HCT116 (cell line): ENCODE measurements at regions not wholly inside any gene's neighbourhood (a gene's known extent, or its start where the extent isn't known, plus 50 kb on each side); places are given as distances from the start of the nearest gene placed in this dataset.

Experiments used
- ATAC-seq: fragments of 200-7000 bp; cut with Tn5 transposase; 2 replicates; pipeline ENCODE4 v1.9.1; 2020; ENCODE audit warnings: mild to moderate bottlenecking, moderate library complexity
- BruUV-seq: library from RNA; stranded (reverse); fragments of 400-500 nt; replicated peaks from 2 replicates; lab custom pipeline; 2021; lab: Mats Ljungman, UMichigan
- CTCF ChIA-PET: fragments of 300-600 bp; sonication (Branson Sonifier 250); formaldehyde crosslinking; loops from one replicate; lab custom pipeline; 2021; ENCODE audit warnings: antibody characterized with exemption; lab: Charles Lee
- POLR2A ChIA-PET: fragments of 300-600, 350-600 bp; sonication (Branson Sonifier 250); formaldehyde crosslinking; loops from one replicate; lab custom pipeline; 2021; ENCODE audit warnings: antibody characterized with exemption; lab: Charles Lee
- RAD21 ChIA-PET, 2 experiments: fragments of 300-600 bp; sonication (Branson Sonifier 250); formaldehyde crosslinking; loops; one replicate each; lab custom pipeline; 2023; ENCODE audit warnings: low total read pairs in 2 of 2; ENCODE audit not compliant: uncharacterized antibody in 2 of 2, unreplicated experiment in 2 of 2, low non-redundant PET in 1 of 2; lab: Charles Lee
- DNase-seq: peaks from one replicate; pipeline ENCODE4 v3.0.0-alpha.2; 2010; ENCODE audit warnings: low read depth, low spot score
- H2AFZ ChIP-seq: fragments of 200-600 bp; shearing (Covaris generic), sonication (generic); 2 replicates; pipeline ENCODE4 v1.6.1; 2017; ENCODE audit warnings: low read depth, mixed run types, mixed read lengths, antibody characterized with exemption, low read length; ENCODE audit not compliant: poor library complexity, severe bottlenecking
- H3K27ac ChIP-seq: 2 replicates; pipeline ENCODE4 v1.5.1; 2012; ENCODE audit warnings: low read depth, low read length
- H3K27me3 ChIP-seq: fragments of 200-600 bp; sonication (generic); 2 replicates; pipeline ENCODE4 v1.6.1; 2016; ENCODE audit warnings: mixed run types, low read length, mixed read lengths; ENCODE audit not compliant: insufficient read depth
- H3K36me3 ChIP-seq, 2 experiments: fragments of 200-500 bp in 1 of 2; fragments of 200-600 bp in 1 of 2; sonication (Bioruptor generic) in 1 of 2; sonication (generic) in 1 of 2; 2 replicates each; pipeline versions ENCODE4 v1.5.1 to v1.6.1; 2014 to 2016; ENCODE audit warnings: low read length in 2 of 2, inconsistent platforms in 1 of 2, mixed read lengths in 1 of 2, mixed run types in 1 of 2; ENCODE audit not compliant: insufficient read depth in 2 of 2, control insufficient read depth in 1 of 2
- H3K4me1 ChIP-seq, 2 experiments: fragments of 200-600 bp in 1 of 2; sonication (generic) in 1 of 2; 2 replicates each; pipeline versions ENCODE4 v1.5.1 to v1.6.1; 2012 to 2017; ENCODE audit warnings: low read length in 2 of 2, inconsistent platforms in 1 of 2, mild to moderate bottlenecking in 1 of 2, mixed read lengths in 1 of 2, mixed run types in 1 of 2, moderate library complexity in 1 of 2; ENCODE audit not compliant: insufficient read depth in 2 of 2, control insufficient read depth in 1 of 2
- H3K4me2 ChIP-seq: fragments of 200-600 bp; sonication (generic); 2 replicates; pipeline ENCODE4 v1.6.1; 2017; ENCODE audit warnings: mixed run types, low read length, mixed read lengths
- H3K4me3 ChIP-seq, 2 experiments: fragments of 200-600 bp in 1 of 2; sonication (generic) in 1 of 2; replicated peaks in 1 of 2; 2 replicates each; pipeline ENCODE4 v1.5.1; 2011 to 2016; ENCODE audit warnings: low read length in 2 of 2, control low read depth in 1 of 2, low read depth in 1 of 2, mild to moderate bottlenecking in 1 of 2, mixed read lengths in 1 of 2, mixed run types in 1 of 2
- H3K79me2 ChIP-seq: fragments of 200-600 bp; sonication (generic); 2 replicates; pipeline ENCODE4 v1.6.1; 2017; ENCODE audit warnings: mild to moderate bottlenecking, mixed run types, low read length, moderate library complexity, mixed read lengths; ENCODE audit not compliant: insufficient read depth
- H3K9ac ChIP-seq: fragments of 200-600 bp; sonication (generic); 2 replicates; pipeline ENCODE4 v1.6.1; 2016; ENCODE audit warnings: low read length, mixed read lengths
- H3K9me2 ChIP-seq: fragments of 200-600 bp; sonication (generic), shearing (Covaris generic); 2 replicates; pipeline ENCODE4 v1.6.1; 2017; ENCODE audit warnings: mixed run types, mild to moderate bottlenecking, moderate library complexity; ENCODE audit not compliant: insufficient read depth
- H3K9me3 ChIP-seq, 2 experiments: fragments of 200-500 bp in 1 of 2; fragments of 200-600 bp in 1 of 2; sonication (Bioruptor generic) in 1 of 2; sonication (generic) in 1 of 2; 2 replicates each; pipeline ENCODE4 v1.6.1; 2014 to 2017; ENCODE audit warnings: low read length in 2 of 2, mixed read lengths in 2 of 2, inconsistent platforms in 1 of 2, low read depth in 1 of 2, mild to moderate bottlenecking in 1 of 2, mixed run types in 1 of 2, moderate library complexity in 1 of 2; ENCODE audit not compliant: control insufficient read depth in 1 of 2, insufficient read depth in 1 of 2
- H4K20me1 ChIP-seq: fragments of 200-600 bp; sonication (generic), shearing (Covaris generic); 2 replicates; pipeline ENCODE4 v1.6.1; 2017; ENCODE audit warnings: mixed run types, mild to moderate bottlenecking, moderate library complexity; ENCODE audit not compliant: insufficient read depth
- CBX3 ChIP-seq: IDR thresholded peaks from 2 replicates; pipeline ENCODE4 v1.6.1; 2012; ENCODE audit warnings: low read depth
- CEBPB ChIP-seq: IDR thresholded peaks from 2 replicates; pipeline ENCODE4 v1.6.1; 2012; ENCODE audit warnings: low read depth
- EGR1 ChIP-seq: IDR thresholded peaks from 2 replicates; pipeline ENCODE4 v1.6.1; 2012; ENCODE audit warnings: low read depth
- ELF1 ChIP-seq: IDR thresholded peaks from 2 replicates; pipeline ENCODE4 v1.6.1; 2012; ENCODE audit warnings: low read depth, borderline replicate concordance
- FOSL1 ChIP-seq: IDR thresholded peaks from 2 replicates; pipeline ENCODE4 v1.6.1; 2012; ENCODE audit warnings: low read depth
- JUND ChIP-seq: IDR thresholded peaks from 2 replicates; pipeline ENCODE4 v1.6.1; 2012
- MAX ChIP-seq: IDR thresholded peaks from 2 replicates; pipeline ENCODE4 v1.6.1; 2012
- POLR2A ChIP-seq: IDR thresholded peaks from 2 replicates; pipeline ENCODE4 v1.7.0; 2011; ENCODE audit warnings: borderline replicate concordance; ENCODE audit not compliant: insufficient read depth, insufficient read length; ENCODE audit errors: extremely low read depth
- POLR2AphosphoS5 ChIP-seq: IDR thresholded peaks from 2 replicates; pipeline ENCODE4 v1.6.1; 2011; ENCODE audit warnings: mild to moderate bottlenecking, low read depth, low read length, moderate library complexity
- RAD21 ChIP-seq: IDR thresholded peaks from 2 replicates; pipeline ENCODE4 v1.6.1; 2012; ENCODE audit warnings: low read depth, mild to moderate bottlenecking
- REST ChIP-seq: IDR thresholded peaks from 2 replicates; pipeline ENCODE4 v1.6.1; 2012; ENCODE audit warnings: low read depth
- SIN3A ChIP-seq: IDR thresholded peaks from 2 replicates; pipeline ENCODE4 v1.6.1; 2012; ENCODE audit warnings: low read depth
- SP1 ChIP-seq: IDR thresholded peaks from 2 replicates; pipeline ENCODE4 v1.6.1; 2012; ENCODE audit warnings: low read depth
- SRF ChIP-seq: IDR thresholded peaks from 2 replicates; pipeline ENCODE4 v1.6.1; 2012; ENCODE audit warnings: low read depth
- TCF7L2 ChIP-seq: IDR thresholded peaks from 2 replicates; pipeline ENCODE4 v1.7.0; 2011; ENCODE audit warnings: borderline replicate concordance, inconsistent platforms; ENCODE audit not compliant: insufficient read depth, insufficient read length; ENCODE audit errors: extremely low read depth
- YY1 ChIP-seq: IDR thresholded peaks from 2 replicates; pipeline ENCODE4 v1.6.1; 2011; ENCODE audit warnings: low read length, low read depth, moderate library complexity, mild to moderate bottlenecking; ENCODE audit not compliant: insufficient replicate concordance; ENCODE audit errors: extremely low read depth
- ZNF274 ChIP-seq: fragments of 200-500 bp; sonication (Bioruptor generic); IDR thresholded peaks from 2 replicates; pipeline ENCODE4 v1.6.1; 2014; ENCODE audit warnings: mild to moderate bottlenecking, low read depth, low read length, inconsistent platforms
- intact Hi-C: fragments of 100-400 bp; cut with micrococcal nuclease; formaldehyde crosslinking; loops from 2 replicates; pipeline ENCODE4 v1.10.0; 2022

- intact Hi-C loops, result no loop called here
- ChIA-PET RAD21 (no interaction called here), POLR2A (no interaction called here), CTCF (no interaction called here)
- Histone ChIP-seq H3K9ac (no peak overlapping the region), H3K79me2 (no peaks in the 10 kb centered on the region), H3K4me1 (no peaks in the 10 kb centered on the region), H3K9me2 (no peaks in the 10 kb centered on the region), H3K36me3 (no peaks in the 10 kb centered on the region), H3K4me2 (no peak overlapping the region), H3K27ac (no peak overlapping the region), H2AFZ (no peak overlapping the region), H3K4me3 (no peak overlapping the region), H3K9me3 (no peaks in the 10 kb centered on the region), H3K27me3 (no peaks in the 10 kb centered on the region), H4K20me1 (no peaks in the 10 kb centered on the region)
- ATAC-seq, result no peak
- no peak for TF ChIP-seq FOSL1
- TF ChIP-seq TCF7L2, result no peak
- no peak for TF ChIP-seq RAD21
- TF ChIP-seq POLR2A, result no peak
- no peak for TF ChIP-seq SRF
- no peak for TF ChIP-seq JUND
- TF ChIP-seq CEBPB, result no peak
- no peak for TF ChIP-seq POLR2AphosphoS5
- TF ChIP-seq SP1, result no peak
- no TSS peak for BruUV-seq
- no peak for DNase-seq
Observed at GRCh38 chr7:113677811-113678210, 241.0 kb downstream of the PPP1R3A start.

GRCh38 chr7:113664867-113665266, 253.9 kb downstream of the PPP1R3A start:
- Histone ChIP-seq H3K9me3 (no peaks in the 10 kb centered on the region), H3K4me3 (no peak overlapping the region), H3K27ac (no peak overlapping the region)
- CTCF ChIA-PET, result no interaction called here
- ATAC-seq, result no peak
- DNase-seq, result no peak
- no peak for TF ChIP-seq RAD21
- no peak for TF ChIP-seq POLR2A
- TF ChIP-seq ZNF274, result no peak
- no peak for TF ChIP-seq JUND
- no peak for TF ChIP-seq FOSL1
- no peak for TF ChIP-seq CBX3
- no peak for TF ChIP-seq SP1
- TF ChIP-seq SIN3A, result no peak
- no peak for TF ChIP-seq ELF1
- no peak for TF ChIP-seq REST
- no peak for TF ChIP-seq CEBPB
- TF ChIP-seq MAX, result no peak
- no peak for TF ChIP-seq YY1
- TF ChIP-seq EGR1, result no peak
- TF ChIP-seq, all 23 proteins: peak for 0
- intact Hi-C loops, result no loop called here
- H3K4me1 ChIP-seq, result no peaks in the 10 kb centered on the region
- no peaks in the 10 kb centered on the region for H3K27me3 ChIP-seq
- RAD21 ChIA-PET, result no interaction called here
- no TSS peak for BruUV-seq
- H3K4me2 ChIP-seq, result no peak overlapping the region
- no peaks in the 10 kb centered on the region for H3K9me2 ChIP-seq
- no peaks in the 10 kb centered on the region for H3K36me3 ChIP-seq
- no peak overlapping the region for H3K9ac ChIP-seq
- no peaks in the 10 kb centered on the region for H4K20me1 ChIP-seq
- no peaks in the 10 kb centered on the region for H3K79me2 ChIP-seq
- H2AFZ ChIP-seq, result no peak overlapping the region
- POLR2A ChIA-PET, result no interaction called here
